ENCODE measurements at regions not wholly inside any gene's neighbourhood (a gene's known extent, or its start where the extent isn't known, plus 50 kb on each side); places are given as distances from the start of the nearest gene placed in this dataset.
A peak's percentile ranks its signal among the peaks of the same experiment; 100 is the strongest.

DNA sequence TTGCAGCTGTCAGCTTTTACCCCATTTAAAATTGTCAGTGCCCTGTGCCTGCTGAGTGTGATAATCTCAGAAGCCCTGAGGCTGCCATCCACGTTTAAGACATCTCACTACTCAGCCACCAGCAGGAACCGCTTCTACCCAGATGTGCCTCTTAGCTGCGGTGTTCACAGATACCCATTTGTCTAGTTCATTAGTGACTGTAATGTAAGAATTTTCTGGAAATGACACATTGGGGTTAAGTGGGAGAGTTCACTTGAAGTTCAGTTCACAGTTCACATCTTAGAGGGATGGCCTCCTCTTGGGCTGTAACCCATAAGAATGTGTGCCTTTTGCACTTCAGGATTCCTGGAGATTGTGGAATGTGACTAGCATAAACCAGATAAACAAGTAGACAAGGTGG is 477.7 kb downstream of the BTBD3 start:
- no peak for DNase-seq

DNA sequence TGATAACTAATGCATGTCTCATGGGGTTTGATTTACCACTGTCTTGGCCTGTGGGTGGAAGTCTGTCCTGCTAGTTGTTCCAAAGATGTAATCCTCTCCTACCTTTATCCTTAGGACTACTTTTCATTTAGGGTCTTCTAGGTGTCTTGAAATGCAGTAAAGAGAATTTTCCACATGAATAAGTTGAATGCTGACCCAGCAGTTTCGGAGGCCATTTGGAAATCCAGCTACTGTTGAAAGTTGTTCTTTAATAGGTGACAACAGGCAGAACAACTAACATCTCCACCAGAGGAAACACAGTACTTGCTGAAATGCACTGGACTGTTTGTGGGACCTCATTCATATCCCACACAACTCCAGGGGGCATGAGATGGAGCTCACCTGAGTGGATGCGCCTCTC is 478.1 kb downstream of the BTBD3 start:
- DNase-seq, result no peak

DNA sequence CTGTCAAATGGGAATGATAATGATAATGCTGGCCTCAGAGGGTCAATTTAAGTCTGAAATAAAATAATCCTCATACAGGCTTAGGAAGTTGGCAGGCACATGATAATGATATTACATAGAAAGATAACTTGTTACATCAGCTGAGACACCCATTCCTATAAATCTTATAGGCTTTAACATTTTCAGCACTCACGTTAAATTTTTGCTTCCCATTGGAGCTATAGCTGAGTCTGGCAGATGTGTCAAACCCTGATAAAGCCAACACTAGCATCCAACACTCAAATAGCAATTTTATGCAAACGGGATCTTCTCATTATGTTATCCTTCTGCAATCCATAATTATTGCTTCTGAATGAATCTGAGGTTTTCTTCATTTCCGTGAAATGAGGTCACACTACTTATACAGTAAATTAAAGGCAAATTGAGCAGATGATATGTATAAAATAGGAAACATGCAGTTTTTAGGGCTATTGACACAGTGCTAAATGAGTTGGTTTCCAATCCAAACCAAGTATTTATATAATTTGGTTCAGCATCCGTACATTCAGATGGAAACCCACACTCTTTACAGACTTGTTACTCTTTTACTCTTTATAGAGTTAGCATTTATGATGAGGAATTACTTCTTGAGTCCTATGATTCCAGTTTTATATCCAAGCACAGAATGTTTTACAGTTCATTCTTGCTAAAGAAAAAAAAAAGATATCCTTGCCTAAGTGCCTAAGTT is 481.6 kb downstream of the BTBD3 start:
- no peak for DNase-seq

DNA sequence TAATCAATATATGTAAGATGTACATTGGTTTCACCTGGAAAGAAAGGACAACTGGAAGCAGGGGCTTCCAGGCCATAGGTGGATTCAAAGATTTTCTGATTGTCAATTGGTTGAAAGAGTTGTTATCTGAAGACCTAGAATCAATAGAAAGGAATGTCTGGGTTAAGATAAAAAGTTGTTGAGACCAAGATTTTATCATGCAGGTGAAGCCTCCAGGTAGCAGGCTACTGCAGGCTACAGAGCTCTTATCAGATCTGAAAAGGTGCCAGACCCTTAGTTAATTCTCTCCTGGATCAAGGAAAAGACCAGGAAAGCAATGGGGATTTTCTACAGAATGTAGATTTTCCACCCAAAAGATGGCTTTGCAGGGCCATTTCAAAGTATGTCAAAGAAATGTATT is 487.2 kb downstream of the BTBD3 start:
- DNase-seq, result no peak

DNA sequence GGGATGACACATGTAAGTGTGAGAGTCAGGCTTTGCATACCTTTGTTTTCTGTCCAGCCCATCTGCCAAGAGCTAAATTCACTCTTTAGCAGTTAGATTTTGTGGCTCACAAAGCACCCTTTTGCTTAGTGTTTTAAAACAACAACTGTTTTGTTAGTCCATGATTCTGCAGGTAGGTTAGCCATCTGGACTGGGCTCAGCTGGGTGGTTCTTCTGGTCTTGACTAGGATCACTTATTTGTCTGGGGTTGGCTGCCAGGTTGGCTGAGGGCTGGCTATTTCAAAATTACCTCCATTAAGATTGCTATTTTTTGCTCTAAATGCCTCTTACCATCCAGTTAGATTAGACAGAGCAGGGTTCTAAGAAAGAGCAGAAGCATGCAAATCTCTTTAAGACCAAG is 489.3 kb downstream of the BTBD3 start:
- no peak for DNase-seq

DNA sequence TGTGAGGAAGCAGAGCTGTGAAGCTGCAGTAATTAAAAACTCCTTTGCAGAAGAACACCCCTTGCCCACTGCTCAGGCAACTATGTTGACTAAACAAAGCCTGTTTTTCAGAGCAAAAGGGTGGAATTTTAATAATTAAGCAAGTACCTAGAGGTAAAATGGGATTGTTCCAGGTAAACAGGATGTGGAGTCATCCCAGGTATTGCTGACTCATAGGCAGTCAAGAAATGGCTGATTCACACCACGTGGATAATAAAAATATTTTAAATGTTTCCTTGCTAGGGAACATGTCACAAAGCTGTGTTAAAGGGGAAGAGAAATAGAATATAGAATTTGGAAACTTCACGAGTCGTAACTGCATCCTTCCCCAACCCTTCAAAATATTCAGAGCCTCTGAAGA is 491.8 kb downstream of the BTBD3 start:
- no peak for DNase-seq

DNA sequence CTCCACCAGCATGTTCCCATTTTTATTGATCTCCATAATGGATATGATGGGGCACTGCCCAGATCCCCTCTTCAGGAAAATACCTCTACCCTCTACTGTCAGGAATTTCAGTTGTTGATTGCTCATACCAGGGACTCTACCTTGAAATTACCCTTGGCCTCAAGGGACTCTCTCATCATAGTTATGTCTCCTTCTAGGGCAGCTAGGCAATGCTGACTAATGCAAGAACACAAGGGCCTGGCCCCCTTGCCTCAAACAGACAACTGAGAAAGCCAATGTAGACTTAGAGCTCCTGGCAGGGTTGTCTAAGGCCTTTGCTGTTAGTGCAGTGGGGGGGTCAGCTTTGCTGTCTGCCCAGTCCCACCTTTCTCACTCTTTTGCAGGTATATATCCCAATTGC is 493.1 kb downstream of the BTBD3 start:
- no peak for DNase-seq

DNA sequence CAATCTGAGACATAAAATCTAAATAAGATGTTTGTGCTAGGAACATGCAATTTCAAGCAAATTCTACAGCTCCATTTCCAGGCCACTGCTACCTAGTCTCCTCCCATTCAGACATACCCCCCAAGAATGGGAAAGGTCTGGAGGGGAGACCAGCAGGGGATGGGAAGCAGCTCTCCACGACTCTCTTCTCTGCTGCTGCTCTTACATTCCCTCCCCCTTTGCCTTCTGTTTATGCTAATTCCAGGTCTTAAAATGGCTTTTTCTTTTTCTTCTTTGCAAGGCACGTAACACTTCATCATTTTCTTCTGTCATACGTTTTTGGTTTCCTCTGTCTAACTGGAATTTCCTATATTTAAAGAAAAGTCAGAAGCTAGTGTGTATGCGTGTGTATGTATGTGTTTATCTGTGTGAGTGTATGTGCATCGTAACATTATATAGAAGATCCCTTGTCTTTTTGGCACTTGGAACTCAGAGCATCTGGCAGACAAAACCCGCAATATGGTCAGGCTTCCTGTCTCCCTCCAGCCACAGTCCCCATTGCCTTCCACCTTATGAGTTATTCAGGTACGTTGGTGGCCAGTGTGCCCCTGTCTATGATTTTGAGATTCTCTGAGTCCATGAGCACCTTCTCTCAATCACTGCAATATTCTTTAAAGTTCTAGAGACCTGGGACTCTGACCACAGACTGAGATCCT is 493.7 kb downstream of the BTBD3 start:
- DNase-seq, result no peak

DNA sequence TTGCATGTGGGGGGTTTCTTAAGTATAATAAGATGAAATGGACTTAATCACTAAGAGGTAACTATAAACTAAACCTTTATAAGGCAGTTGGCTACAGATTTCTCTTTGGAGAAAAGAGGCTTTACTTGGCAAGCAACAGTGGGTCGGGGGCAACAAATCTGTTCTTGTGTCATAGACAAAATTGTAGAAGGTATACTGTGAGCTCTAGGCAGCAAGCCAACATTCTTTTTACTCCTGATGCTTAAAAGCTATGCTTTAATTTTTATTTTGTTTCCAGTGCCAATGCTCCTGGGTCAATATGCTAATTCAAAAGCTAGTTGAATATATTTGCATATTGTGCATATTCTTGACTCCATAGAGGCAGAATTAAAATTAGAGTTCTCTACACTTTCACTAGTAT is 495.4 kb downstream of the BTBD3 start:
- no peak for DNase-seq

DNA sequence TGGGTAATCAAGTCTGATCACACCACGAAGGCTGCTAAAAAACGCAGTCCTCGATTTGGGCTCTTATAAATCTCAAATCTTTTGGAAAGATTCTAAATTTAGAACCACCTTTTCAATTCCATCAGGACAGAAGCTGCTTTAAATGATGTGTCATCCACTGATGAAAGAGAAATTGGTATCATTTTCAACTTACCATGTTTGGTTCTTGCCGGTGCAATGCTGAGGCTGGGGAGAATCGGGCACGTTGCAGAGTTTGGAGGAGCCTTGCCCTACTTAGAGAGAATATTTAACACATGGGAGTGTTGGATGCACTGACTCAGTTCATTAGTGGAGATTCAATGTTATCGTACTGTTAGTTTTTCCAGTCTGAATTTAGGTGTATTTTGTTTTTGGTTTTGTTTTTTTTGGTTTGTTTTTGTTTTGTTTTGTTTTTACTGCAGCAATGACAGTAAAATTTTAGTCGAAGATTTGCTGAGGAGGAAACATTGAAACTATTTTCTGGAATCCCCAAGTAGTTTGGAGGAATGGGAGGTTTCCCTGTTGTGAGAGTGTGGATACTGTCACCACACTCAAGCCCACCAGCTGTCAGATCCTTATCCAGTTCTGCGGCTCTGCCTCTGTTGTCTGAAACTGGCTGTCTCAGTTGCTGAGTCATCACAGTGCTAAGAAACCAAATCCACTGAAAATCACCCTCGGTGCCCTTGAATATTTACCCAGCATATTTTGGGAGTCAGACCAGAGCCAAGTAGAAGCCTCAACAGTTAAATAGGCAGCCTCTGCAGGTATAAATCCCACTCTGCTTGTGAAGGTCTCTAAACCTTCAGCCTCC is 497.0 kb downstream of the BTBD3 start:
- no peak for DNase-seq

DNA sequence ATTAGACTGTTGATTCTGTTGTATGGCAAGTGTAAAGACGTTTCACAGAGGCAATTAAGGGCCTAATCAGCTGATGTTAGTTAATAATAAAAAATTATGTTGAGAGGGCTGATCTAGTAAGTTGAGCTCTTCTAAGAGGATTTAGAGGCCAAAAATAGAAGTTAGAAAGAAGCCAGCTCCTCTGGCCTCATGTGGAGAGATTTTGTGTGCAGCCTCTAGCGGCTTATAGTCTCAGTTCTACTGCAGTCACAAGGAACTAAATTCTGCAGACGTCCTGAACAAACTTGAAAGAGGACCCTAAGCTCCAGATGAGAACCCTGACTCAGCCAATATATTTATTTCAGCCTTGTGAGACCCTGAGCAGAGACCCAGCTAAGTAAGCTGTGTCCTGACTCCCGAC is 498.6 kb downstream of the BTBD3 start:
- no peak for DNase-seq

DNA sequence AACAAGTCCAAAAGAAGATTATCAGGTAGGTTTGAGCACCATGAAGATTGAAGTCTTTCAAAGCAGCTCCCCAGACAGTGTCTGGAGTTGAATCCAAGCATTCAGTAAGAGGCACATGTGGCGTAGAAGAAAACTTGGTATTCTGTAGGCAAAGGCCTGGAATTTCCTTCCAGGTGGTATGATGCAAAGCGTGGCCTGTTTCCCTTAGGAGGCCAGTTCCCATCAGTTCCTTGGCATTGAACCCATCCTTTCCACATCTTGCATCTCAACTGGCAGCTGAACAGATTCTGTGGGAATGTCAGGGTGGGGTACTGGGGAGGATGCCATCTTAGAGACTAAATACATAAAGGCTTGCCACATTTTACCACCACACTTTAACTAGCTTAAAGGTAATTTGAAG is 516.0 kb downstream of the BTBD3 start:
- DNase-seq, result no peak

DNA sequence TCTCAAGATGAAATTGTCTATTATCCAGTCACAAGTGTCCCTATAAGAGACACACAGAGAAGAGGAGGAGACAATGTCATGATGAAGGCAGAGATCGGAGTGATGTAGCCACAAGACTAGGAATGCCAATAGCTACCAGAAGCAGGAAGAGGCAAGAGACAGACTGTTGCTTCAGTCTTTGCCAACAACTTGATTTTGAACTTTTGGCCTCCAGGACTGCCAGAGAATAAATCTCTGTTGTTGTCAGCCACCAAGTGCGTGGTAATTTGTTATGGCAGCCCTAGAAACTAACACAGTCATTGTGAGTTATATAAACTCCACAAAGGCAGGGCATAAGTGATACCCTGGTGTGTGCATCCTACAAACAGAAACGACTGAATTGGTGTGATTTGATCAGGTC is 517.0 kb downstream of the BTBD3 start:
- DNase-seq, result no peak

DNA sequence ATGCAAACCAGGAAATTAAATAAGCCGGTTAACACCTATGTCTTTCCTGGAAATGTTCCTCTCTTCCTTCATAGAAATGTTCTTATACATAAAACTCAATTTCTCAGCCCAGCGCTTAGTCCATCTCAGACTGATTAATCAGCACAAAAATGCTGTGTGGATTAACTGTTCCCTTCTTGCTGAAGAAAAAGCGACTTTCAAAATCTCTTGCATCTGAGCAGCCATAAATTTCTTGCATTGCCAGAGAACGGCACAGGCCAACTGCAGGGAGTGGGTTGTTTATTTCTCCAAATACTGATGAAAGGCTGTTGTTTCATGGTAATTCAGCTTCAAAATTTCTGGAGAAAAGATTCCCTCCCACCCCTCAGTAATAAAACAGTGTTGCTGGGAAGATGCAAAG is 517.6 kb downstream of the BTBD3 start:
- no peak for DNase-seq

DNA sequence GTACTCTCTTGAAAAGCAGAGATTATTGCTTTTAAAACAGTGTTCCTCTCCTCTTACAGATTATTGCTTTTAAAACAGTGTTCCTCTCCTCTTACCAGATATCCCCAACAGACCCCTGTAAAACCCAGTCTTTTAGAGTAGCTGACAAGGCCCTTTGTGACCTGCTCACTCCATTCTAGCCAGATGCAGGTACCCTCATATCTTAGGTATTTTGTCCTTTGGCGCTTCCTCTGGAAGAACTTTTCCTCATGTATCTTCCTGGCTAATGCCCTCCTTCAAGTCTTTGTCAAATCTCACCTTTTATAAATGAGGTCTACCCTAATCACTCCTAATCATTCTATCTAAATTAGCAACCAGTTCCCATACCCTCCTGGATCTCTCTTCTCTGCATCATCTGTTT is 536.0 kb downstream of the BTBD3 start:
- DNase-seq, result no peak

DNA sequence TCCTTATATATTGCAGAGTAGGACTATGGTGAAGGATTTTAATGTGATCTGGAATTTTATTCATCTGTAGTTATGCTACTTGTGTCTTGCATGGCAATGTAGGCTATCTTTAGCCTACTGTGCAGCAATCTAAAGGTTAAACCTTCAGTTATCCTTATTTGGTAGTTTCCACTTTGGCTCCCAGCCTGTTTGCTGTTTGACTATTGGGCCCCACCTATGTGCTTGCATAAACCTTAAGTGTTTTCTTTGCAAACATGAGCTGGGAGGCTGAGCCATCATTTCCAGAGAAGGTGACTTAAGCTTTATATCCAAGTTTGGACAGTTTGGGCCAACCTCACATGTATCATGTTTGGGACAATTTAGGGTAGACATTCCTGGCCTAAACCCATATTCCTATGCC is 537.5 kb downstream of the BTBD3 start:
- DNase-seq, result no peak

DNA sequence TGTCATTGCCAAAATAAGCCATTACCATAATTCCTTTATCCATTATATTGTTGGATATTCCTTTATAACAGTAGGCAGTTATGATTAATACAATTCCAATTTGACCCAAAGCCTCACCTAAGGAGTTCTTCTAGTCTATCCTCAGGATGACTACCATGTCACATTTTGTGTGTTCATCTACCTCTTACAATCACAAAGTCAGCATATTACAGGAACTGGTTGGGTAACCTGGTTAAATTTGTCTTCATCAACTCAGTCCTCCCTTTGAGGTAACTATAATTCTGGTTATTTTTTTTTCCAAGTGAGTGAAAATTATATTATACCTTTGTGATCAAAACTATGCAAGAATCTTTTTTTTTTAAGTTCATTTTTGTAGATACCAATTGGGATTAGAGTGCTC is 540.5 kb downstream of the BTBD3 start:
- DNase-seq, result no peak

DNA sequence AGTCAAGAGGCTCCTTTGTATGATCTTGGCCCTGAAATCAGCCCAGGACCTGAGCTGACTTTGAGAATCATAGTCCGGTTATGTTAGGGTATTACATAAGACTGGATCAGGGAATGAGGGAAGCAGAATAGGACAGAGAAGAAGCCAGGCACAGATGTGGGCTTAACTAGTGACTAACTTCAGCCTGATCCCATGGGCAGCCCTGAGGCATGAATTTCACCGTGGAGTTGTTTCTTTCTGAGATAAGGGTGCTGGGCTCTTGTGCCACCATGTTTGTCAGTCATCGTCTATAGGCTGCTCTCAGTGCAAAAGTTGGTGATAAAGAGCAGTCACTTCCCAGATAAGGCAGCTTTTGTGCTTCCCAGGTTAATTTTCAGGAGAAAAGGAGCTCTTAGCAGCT is 544.7 kb upstream of the SPTLC3 start:
- DNase-seq, result no peak

DNA sequence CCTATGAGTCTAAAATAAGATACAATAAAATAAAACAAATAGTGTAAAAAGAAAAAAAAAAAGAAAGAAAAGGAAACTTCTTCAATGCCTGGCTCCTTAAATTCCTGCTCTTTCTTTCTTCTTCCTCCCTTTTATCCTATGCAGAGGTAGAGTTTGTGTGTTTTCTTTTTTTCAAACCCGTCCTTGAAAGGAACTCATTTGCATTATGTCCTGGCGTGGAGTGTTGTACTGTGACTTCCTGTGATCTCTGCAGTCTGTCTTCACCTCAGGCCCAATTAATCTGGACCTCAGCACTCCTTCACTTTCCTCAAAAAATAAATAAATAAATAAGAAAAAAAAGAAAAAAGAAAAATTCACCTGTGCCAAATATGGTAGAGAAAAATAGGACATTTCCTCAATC is 541.9 kb upstream of the SPTLC3 start:
- DNase-seq, result no peak

DNA sequence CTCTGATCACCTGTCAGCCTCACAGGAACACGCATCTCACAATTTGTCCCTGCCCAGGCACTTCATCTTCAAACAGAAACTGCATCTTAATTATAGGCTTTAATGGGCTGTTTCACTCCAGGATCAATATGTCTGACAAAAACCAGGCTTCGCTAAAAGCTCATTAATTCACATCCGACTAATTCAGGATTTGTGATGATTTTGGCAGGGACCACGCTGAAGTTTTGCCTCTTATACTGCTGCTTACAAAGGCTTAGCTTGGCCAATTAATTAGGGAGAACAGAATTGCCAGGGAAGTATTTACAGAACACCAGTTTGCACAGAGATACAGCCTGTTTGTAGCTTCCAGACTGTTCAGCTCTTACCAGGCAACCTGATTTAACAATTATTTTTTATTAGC is 541.0 kb upstream of the SPTLC3 start:
- peak; percentile 53 for DNase-seq

DNA sequence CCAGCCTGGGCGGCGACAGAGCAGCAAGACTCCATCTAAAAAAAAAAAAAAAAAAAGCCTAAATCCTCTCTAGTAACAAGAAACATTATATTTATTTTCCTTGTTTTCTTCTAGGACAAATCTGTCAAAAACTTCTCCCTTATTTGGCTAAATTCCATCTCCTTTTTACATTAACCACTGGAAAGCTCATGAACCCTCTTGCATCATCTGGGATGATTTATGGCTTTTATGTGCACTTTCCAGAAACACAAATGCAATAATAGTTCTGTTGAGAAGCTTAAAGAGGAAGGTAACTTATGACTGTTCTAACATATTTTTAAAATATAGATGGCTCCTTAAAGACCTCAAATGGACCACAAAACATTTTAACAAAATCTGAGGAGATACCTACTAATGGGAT is 526.1 kb upstream of the SPTLC3 start:
- DNase-seq, result no peak

DNA sequence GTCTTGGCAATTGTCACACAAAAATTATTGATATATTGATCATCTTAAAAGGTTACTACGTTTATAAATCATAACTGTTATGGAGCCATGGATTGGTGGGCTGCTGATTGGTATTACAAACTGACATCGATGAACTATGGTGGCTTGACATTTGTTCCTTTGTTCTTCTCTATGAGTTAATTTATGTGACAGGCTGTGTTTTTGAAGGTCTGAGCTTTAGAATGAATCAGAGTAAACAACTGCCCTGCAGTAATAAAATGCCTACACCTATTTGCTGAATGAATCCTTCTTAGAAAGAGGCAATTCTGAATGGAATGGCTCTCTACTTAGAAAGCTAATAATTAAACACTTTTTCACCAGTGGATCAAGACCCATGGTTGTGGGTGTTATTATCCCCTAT is 506.3 kb upstream of the SPTLC3 start:
- DNase-seq, result no peak

DNA sequence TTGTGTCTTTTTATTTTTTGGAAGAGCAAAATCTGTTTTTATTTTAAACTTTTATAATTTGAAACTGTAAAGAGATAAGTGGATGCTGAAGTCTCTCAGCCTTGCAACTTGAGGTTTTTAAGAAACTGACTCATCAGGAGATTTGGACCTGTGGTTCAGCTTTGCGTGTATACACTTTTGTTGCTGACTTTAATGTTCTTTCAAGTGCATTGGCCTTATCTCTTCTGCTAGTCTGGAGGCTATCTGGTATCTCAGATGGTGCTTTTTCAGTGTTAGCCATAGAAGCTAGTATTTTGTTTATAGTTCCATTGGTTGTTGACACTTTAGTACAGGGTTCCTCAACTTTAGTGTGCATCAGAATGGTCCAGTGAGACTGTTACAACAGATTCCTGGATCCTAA is 504.0 kb upstream of the SPTLC3 start:
- no peak for DNase-seq

DNA sequence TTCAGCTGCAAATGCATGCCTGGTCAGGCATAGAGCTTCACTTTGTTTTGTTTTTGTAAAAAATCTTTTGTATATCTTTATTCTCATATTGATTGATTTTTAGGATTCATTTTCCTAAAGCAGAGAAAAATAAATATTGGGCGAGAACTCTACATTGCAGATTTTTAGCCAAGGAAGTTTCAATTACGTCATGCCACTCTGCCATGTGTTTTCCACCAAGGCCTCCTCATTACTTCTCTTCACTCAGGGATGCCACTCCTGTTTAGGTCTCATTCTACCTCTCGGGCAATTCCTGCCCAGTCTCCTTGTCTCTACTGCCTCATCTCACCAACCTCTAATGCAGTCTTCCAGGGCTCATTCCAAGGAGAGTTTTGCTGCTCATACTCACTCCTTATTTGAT is 497.3 kb upstream of the SPTLC3 start:
- no peak for DNase-seq

Measured in NCI-H1436 treated with DMSO at 0.1 percent for 48 hours (cell line).